ENCODE measurements at regions not wholly inside any gene's neighbourhood (a gene's known extent, or its start where the extent isn't known, plus 50 kb on each side); places are given as distances from the start of the nearest gene placed in this dataset.

DNA sequence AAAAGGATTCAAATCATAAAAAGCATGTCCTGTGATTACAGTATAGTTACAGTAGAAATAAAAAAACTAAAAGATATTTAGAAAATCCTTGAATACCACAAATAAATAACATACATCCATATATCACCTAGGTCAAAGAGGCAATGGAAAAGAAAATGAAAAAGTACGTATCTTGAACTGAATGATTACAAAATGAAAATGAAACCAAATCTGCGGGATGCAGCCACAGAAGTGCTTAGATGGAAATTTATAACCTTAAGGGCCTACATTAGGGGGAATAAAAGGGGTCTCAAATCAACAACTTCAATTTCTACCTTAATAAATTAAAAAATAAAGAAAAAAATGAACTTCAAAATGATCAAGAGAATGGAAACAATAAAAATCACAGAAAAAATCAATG lies 879.0 kb upstream of the CELF2 start:
- no peak for FAIRE-seq
- DNase-seq (ENCODE audit: low spot score): no peak

DNA sequence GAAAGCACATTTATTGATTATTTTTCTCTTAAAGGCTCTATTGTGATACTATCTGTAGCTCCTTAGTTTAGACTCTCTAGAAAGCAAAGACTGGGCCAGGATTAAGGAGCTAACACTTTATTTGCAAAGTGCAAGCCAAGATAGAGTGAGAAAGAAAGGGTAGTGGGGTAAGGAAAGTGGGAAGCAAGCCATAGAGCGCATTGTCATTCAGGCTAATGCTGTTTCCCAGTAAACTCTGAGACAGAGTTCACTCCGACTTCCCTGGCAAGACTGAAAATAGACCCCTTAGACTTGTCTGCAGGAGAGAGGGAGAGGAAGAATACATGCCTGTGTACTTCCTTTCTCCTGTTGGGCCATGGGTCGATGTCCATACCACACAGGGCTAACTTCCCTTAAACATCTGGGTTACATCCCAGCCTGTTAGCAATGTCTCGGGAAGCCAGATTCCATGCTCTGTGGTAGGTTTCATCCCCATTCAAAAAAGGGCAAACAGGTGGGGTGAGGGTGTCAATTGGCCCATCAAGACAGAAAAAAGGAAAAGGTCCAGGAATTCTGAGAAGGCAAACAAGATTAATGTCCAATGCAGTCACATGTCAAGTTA lies 875.8 kb upstream of the CELF2 start:
- FAIRE-seq (no peak), DNase-seq (ENCODE audit: low spot score) (no peak)

DNA sequence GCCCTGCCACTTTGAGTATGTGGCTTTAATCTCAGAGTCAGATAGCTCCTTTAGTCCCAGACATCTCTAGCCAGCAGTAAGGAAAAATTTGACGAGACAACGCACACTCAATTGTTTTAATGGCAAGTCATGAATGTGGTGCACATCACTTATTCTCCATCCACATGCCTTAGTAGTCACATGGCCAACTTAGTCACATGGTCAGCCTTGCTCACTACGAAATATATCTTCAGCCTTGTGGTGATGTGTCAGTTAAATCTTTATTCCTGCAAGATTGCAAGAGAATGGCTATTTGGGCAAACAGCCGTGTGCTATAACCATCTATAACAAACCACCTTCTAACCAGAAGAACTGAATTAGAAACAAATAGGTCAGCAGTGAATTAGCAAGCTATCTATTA lies 871.1 kb upstream of the CELF2 start:
- DNase-seq (ENCODE audit: low spot score) (no peak), FAIRE-seq (no peak)

DNA sequence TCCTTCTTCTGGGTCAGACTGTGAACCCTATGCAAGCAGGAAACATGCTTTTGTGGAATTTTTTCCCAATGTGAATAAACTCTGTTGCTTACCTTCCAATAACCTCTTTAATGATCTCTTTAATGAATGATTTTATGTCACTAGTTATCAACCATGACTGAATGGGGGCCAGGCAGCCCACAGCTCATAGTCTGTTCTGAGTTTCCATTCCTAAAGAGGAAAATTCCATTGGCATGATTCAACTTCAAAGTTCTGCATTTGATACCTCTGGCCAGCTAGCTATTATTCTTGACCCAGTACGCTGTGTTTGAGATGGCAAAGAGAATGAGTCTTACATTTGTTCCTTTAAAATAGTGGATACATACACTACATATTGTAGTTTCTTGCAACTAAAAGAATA lies 867.8 kb upstream of the CELF2 start:
- no peak for FAIRE-seq
- DNase-seq (ENCODE audit: low spot score): no peak

DNA sequence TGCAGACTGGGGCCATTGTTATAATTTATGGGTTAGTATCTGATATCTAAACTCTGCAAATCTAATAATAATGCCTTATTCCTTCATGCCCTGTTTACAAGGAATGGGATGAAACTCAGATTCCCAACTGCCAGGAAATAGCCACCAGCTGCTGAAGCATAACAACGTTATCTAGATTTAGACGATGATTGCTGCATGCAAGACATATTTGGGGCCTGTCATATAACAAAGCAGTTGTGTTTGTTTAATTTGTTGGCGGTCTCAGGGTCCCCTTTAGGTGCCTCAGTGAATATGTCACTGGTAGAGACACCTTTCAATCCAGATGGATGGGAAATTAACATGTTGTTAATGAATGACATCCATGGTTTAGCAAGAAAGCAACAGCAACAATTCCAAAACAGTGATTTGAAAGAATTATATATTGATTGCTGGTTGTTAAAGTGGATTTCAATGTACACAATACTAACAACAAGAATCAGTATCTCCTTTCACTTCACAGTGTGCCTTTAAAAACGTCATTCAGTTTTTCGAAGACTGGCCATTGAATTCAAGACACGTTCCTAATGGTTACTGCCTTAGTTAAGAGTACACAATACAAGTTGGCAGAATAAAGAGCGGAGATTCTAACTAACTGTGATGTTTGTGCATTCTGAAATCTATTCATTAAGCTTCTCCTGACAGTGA lies 860.6 kb upstream of the CELF2 start:
- no peak for DNase-seq (ENCODE audit: low spot score)
- no peak for FAIRE-seq

DNA sequence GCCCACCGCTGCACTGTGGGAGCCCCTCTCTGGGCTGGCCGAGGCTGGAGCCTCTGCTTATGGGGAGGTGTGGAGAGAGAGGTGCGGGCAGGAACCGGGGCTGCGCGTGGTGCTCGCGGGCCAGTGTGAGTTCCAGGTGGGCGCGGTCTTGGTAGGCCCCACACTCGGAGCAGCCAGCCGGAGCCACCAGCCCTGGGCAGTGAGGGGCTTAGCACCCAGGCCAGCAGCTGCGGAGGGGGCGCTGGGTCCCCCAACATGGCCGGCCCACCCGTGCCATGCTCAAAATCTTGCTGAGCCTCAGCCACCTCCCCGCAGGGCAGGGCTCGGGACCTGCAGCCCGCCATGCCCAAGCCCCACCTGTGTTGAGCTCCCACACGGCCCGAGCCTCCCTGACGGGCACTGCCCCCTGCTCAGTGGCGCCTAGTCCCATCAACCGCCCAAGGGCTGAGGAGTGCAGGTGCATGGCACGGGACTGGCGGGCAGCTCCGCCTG lies 856.8 kb upstream of the CELF2 start:
- no peak for FAIRE-seq
- no peak for DNase-seq (ENCODE audit: low spot score)

DNA sequence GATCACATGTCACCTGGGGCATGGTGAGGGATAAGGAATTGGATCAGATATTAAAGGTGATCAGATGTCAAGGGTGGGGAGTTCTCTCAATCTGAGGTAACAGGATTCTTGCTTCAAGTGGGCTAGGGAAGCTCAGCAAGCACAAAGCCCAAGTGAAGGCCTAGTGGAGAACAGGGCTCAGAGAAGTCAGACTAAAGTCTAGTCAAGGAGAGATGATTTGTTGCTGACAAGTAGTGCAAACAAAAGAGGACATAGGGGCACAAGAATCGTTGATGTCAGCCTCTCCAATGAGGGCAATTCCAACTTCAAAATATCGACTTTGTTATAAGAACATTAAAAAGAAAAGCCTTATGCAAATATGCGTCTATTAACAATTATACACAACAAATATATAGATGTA lies 852.8 kb upstream of the CELF2 start:
- FAIRE-seq (no peak), DNase-seq (ENCODE audit: low spot score) (no peak)

DNA sequence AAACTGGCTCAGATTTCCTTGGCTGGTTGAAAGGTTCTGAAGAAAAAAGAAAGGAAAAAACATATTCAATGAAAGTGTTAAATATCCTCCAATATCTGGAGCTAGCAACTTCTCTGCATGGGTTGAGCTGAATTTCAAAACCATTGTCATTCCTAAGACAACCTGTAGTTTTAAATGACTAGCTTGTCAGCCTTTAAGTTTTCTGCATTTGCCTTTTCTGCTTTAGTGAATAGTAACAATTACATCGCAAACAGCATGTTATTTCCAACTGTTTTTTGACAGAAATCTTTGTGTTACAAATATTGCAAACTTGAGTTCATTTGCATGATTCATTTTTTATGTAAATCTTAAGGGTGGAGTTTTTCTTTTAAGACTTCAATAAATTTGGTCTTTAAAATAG lies 852.3 kb upstream of the CELF2 start:
- DNase-seq (ENCODE audit: low spot score) (no peak), FAIRE-seq (no peak)

DNA sequence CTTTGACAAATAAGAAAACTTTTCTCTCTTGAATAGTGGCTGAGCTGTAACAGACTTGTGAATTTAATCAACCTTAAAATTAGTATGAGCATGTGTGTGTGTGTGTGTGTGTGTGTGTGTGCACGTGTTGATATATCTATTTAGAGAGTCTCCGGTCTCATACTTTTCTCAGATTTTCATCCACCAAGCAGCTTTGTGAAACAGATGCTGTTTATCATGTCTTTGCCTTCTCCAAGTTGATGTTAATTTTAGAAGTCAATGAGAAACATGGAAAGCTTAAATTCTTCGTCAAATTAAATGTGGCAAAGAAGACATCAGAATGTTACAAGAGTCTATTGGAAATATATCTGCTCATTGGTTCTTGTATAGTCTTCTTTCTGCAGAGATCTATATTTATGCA lies 839.2 kb upstream of the CELF2 start:
- FAIRE-seq (no peak), DNase-seq (ENCODE audit: low spot score) (no peak)

DNA sequence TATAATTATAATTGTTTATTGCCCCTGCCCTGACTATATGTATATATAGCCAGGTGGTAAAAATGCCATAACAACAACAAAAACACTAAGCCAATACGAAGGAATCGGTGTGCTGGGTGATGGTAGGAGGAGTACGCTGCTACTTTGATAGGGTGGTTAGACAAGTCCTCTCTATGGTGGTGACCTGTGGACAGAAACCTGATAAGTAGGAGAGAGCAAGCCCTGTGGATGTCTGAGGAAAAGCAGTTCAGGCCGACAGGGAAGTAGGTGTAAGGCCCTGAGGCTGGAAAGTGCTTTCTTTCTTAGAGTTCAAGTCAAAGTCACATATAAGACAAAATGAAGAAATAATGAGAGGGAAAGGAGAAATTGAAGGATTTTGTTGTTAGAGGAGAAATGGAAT lies 823.8 kb upstream of the CELF2 start:
- no peak for DNase-seq (ENCODE audit: low spot score)
- no peak for FAIRE-seq

DNA sequence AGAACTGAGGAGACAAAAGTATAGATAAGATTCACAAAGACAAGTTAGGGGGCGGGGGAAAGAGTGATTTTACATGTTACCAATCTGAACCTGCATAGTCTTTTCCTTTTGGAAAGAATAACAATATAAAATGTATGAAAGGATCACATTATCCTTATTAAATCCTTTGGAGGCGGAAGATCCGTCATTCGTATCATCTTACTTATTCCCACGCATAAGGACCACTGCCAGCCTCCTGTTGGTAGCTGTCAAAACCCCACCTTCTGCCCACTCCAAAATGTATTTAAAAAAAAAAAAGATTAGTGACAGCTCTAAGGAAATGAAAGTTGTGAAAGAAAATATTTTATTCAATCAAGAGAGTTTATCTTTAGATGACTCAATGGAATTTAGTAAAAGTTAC lies 821.0 kb upstream of the CELF2 start:
- DNase-seq (ENCODE audit: low spot score) (no peak), FAIRE-seq (no peak)

DNA sequence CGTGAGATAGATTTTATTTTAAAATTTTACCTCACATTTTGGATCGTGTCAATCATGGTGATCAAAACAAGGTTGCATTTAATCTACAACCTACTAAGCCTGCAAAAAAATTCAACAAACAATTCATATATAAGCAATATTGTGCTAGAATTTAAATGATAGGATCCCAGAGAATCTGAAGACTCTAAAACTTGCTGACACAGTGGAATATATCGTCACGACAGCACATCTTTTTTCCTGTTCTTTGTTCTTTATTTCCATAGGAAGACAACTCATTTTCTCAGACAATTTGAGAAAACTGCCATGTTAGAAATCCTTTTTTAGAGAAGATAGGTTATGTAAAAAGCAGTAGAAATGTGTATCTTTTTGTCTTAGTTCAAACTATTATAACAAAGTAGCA lies 820.2 kb upstream of the CELF2 start:
- no peak for DNase-seq (ENCODE audit: low spot score)
- no peak for FAIRE-seq

DNA sequence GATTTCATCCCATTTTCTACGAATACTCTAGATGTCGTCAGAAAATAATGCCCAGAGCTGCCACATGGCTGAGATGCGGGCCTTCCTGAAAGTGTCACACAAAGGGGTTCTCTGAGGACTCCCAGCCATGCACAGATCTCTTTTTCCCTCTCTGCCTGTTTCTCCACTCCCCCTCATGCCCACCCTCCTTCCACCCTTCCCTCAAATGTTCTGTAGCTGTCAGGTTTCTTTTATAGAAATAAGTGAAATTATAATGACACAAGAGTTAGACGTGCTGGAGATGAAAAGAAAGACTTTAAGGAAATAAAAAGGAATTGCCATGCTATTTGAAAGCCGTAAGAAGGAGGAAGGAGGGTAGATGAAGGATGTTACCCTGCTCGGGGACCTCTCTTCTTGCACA lies 819.3 kb upstream of the CELF2 start:
- FAIRE-seq (no peak), DNase-seq (ENCODE audit: low spot score) (no peak)

DNA sequence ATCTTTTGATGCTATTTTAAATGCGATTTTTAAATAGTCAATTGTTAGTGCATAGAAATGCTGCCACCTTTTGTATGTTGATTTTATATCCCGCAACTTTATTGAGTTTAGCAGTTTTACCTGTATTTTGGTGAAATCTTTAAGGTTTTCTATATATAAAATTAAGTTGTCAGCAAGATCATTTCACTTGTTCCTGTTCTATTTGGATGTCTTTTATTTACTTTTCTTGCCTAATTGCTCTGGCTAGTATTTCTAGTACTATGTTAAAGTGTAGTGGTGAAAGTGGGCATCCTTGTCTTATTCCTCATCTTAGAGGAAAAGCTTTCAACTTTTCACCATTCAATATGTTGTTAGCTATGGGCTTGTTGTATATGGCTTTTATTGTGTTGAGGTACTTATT lies 813.3 kb upstream of the CELF2 start:
- DNase-seq (ENCODE audit: low spot score) (no peak), FAIRE-seq (no peak)

DNA sequence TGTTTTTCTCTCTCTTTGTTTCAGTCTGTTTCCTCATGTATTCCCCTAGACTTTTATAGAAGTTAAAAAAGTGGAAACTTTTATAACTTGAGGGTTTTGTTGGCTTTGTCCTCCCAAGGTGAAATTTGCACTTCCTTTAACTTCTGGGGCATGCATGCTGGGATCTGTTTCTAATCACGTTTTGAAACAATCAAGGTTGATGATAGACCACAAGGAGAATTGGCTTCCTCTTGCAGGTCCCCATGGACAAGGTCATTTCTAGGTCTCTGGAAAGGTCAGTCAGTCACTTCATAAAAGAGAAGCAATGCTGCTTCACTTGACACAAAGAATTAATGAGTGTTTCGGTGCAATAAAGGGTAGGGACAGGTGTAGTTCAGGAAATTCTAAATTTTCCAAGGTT lies 811.8 kb upstream of the CELF2 start:
- no peak for DNase-seq (ENCODE audit: low spot score)

DNA sequence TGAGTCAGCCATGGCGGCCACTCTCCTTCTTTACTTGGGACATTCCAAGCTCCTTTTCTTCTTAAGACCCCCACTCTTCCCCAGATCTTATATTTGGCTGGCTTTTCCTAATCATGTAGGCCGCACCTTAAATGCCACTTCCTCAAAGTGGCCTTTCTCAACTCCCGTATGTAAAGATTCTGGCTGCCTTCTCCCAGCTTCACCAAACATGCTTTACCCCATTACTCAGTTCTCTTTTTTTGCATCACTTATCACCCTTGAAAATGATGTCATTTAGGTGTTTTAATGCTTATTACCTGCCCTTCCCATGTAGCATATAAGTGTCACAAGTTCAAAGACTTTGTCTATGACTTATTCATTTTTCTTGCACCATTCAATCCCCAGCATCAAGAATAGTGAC lies 810.1 kb upstream of the CELF2 start:
- FAIRE-seq: no peak

More for the DNA sequence above, 811.8 kb upstream of the CELF2 start:
- no peak for FAIRE-seq

DNA sequence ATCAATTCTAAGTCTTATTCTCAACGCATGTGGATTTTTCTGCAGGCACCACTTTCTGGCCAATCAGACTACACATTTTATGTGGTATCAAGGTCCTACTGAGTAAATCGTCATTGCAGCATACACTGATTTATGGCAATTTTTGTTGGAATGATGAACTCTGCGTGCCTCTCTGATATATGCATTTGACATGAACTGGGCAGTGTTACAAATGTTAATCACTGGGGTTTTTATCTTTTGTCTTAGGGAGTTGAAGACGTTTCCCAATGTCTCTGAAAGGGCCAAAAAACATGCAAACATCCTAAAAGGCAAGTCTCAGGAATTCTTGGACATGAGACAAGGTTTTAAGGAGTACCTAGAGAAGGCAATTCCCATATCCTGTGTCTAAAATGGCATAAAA lies 809.5 kb upstream of the CELF2 start:
- DNase-seq (ENCODE audit: low spot score): no peak
- no peak for FAIRE-seq

More for the DNA sequence above, 810.1 kb upstream of the CELF2 start:
- DNase-seq (ENCODE audit: low spot score): no peak

DNA sequence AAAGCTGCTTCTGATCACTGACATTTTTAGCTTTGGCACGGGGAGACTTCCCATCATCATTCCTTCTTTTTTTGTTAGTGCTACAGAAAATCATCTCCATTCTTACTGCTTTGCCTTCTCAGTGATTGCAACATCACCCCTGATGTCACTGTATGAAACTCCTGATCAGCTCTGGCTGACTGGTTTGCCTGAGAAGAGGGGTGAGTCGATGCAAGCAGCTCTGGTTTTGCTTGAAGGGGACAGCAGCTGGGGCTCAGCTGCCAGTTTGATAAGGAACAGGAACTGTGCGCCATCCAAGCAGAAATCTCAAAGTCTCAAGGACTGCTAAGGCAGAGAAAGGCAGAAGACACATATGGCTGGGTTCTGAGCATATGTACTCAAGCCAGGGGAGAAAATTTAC lies 808.5 kb upstream of the CELF2 start:
- no peak for DNase-seq (ENCODE audit: low spot score)
- no peak for FAIRE-seq

DNA sequence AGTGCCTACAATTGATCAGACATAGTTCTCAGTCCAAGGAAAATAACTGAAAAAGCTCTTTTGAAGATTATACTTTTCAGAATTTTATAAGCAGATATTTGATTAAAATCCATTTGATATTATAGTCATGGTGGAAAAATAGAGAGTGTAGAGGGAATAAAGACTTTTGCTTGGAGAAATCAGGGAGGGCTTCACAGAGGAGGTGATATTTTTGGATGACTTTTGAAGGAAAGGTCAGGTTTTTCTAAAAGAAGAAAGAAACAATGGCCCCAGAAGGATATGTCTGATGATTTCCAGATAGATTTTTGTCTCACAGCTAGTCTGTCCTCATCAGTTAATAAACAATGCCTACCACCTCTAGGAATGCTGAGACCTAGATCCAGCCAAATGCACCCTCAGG lies 806.3 kb upstream of the CELF2 start:
- FAIRE-seq: no peak
- DNase-seq (ENCODE audit: low spot score): no peak

DNA sequence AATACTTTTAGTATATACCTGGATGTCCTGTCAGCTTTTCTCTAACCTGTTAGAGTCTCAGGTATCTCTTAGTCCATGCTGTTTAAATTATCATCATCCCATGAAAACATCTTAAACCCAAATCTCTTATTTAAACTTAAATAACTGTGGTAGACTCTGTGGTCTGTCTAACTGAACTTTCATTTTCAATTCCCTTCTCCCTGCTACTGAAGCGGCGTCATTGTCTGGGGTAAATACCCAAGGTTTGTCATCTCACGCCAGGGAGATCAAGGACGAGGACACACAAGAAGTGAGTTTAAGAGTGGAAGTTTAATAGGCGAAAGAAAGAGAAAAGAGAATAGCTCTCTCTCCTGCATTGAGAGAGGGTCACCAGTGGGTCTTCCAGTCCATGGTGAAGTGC lies 804.4 kb upstream of the CELF2 start:
- FAIRE-seq (no peak), DNase-seq (ENCODE audit: low spot score) (no peak)

DNA sequence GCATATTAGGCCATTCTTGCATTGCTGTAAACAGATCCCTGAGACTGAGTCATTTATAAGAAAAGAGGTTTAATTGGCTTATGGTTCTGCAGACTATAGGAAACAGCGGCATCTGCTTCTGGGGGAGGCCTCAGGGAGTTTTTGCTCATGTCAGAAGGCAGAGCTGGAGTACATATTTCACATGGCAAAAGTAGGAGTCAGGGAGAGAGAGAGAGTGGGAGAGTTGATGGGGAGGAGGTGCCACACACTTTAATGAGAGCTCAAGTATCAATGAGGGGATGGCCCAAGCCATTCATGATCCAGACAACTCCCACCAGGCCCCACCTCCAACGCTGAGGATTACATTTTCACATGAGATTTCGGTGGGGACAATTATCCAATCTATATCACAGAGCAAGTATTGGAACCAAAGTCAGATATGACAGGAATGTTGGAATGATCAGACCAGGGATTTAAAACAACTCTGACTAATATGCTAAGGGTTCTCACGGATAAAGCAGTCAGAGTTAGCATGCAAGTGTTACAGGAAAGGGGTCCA lies 795.3 kb upstream of the CELF2 start:
- FAIRE-seq (no peak), DNase-seq (ENCODE audit: low spot score) (no peak)

DNA sequence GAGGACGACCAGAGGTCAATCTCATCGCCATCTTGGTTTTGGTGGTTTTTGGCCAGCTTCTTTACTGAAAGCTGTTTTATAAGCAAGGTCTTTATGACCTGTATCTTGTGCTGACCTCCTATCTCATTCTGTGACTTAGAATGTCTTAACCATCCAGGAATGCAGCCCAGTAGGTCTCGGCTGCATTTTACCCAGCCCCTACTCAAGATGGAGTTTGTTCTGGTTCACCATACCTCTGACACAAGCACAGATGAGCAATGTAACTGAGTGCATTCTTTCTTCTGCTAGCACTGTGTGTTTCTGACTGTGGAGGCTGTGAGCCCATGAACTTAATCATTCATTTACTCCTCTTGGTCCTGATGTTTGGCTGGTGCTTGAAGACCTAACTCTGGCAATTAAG lies 794.5 kb upstream of the CELF2 start:
- FAIRE-seq (no peak), DNase-seq (ENCODE audit: low spot score) (no peak)

DNA sequence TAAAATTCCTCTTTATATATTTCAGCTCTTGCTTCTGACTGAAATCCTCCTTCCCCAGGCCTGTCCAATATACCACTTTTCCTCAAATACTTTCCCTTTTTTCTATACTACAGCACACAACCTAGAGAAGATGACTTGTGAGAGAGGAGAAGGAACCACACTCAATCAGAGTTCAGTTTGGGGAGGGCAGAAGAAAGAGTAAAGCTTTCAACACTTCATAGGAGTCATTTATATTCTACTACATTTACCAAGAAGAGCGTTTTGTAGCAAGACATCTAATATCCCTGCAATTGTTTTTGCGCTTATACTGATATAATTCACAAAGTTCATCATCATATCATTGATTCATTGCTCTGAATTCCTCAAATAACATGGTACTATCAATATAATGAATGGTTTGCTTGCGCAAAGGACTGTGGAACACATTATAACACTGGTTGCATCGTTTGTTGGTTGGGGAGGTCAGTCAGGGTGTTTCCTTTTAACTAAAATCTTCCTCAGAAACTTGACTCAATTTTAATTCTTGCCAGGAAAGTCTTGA lies 792.5 kb upstream of the CELF2 start:
- FAIRE-seq (no peak), DNase-seq (ENCODE audit: low spot score) (no peak)

Measured in RCC 7860 (cell line).